Lower leg skin (tissue), 3 donors: ENCODE measurements at regions not wholly inside any gene's neighbourhood (a gene's known extent, or its start where the extent isn't known, plus 50 kb on each side); places are given as distances from the start of the nearest gene placed in this dataset.

Experiments
- POLR2A ChIP-seq, 2 donors: fragments of 450-650 bp; IDR thresholded peaks; one replicate each; pipeline ENCODE4 v1.6.1; 2016 to 2017; ENCODE audit warnings: antibody characterized with exemption in 2 of 2, mild to moderate bottlenecking in 1 of 2, moderate library complexity in 1 of 2
- TF ChIP-seq, protein P1 (sequence below), 3 donors: fragments of 450-650 bp; IDR thresholded peaks; one replicate each; pipeline ENCODE4 v1.5.1; 2016; ENCODE audit warnings: antibody characterized with exemption in 3 of 3, mild to moderate bottlenecking in 3 of 3, moderate library complexity in 2 of 3

- TF ChIP-seq, protein P1, sequence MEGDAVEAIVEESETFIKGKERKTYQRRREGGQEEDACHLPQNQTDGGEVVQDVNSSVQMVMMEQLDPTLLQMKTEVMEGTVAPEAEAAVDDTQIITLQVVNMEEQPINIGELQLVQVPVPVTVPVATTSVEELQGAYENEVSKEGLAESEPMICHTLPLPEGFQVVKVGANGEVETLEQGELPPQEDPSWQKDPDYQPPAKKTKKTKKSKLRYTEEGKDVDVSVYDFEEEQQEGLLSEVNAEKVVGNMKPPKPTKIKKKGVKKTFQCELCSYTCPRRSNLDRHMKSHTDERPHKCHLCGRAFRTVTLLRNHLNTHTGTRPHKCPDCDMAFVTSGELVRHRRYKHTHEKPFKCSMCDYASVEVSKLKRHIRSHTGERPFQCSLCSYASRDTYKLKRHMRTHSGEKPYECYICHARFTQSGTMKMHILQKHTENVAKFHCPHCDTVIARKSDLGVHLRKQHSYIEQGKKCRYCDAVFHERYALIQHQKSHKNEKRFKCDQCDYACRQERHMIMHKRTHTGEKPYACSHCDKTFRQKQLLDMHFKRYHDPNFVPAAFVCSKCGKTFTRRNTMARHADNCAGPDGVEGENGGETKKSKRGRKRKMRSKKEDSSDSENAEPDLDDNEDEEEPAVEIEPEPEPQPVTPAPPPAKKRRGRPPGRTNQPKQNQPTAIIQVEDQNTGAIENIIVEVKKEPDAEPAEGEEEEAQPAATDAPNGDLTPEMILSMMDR (IDR thresholded peaks at IDR 0.05): no peak
- TF ChIP-seq POLR2A (IDR thresholded peaks at IDR 0.05): no peak
These were observed 280.4 kb downstream of the MTERF1 start for GRCh38 chr7:91600112-91600511.
